Erythroblast (primary cell): ENCODE measurements at regions not wholly inside any gene's neighbourhood (a gene's known extent, or its start where the extent isn't known, plus 50 kb on each side); places are given as distances from the start of the nearest gene placed in this dataset.

Experiments
- GATA1 ChIP-seq: IDR thresholded peaks from 2 replicates; pipeline ENCODE4 v1.6.1; 2011; ENCODE audit warnings: low read depth, mild to moderate bottlenecking, control low read depth, low read length, moderate library complexity
- POLR2A ChIP-seq: IDR thresholded peaks from 2 replicates; pipeline ENCODE4 v1.6.1; 2011; ENCODE audit warnings: mild to moderate bottlenecking, low read length

- TF ChIP-seq POLR2A (no peak), GATA1 (no peak)
Observed at GRCh38 chr14:36028665-36029064, 147.9 kb downstream of the PTCSC3 start.
